Progenitor cell of endocrine pancreas (in vitro differentiated cells): ENCODE measurements at regions not wholly inside any gene's neighbourhood (a gene's known extent, or its start where the extent isn't known, plus 50 kb on each side); places are given as distances from the start of the nearest gene placed in this dataset.

Source experiments
- DNase-seq: peaks from one replicate; pipeline ENCODE4 v3.0.0; 2021; ENCODE audit warnings: low spot score; ENCODE audit not compliant: unreplicated experiment
- H3K27ac Mint-ChIP-seq: 2 replicates; pipeline ENCODE4 v1.8.0; 2021; ENCODE audit warnings: mild to moderate bottlenecking, moderate library complexity, mixed read lengths
- H3K27me3 Mint-ChIP-seq: 2 replicates; pipeline ENCODE4 v1.8.0; 2021; ENCODE audit warnings: mixed read lengths
- H3K36me3 Mint-ChIP-seq: 2 replicates; pipeline ENCODE4 v1.8.0; 2022; ENCODE audit warnings: mixed read lengths; ENCODE audit not compliant: insufficient read depth
- H3K4me1 Mint-ChIP-seq: 2 replicates; pipeline ENCODE4 v1.8.0; 2021; ENCODE audit warnings: low read depth, mixed read lengths
- H3K4me3 Mint-ChIP-seq: 2 replicates; pipeline ENCODE4 v1.8.0; 2021; ENCODE audit warnings: low read depth, mild to moderate bottlenecking, moderate library complexity, mixed read lengths
- H3K9me3 Mint-ChIP-seq: 2 replicates; pipeline ENCODE4 v1.8.0; 2021; ENCODE audit warnings: low read depth, mixed read lengths
- TF ChIP-seq, protein P1 (sequence below): fragments of 200-600 bp; sonication (generic); IDR thresholded peaks from one replicate; pipeline ENCODE4 v1.5.0; 2021; ENCODE audit warnings: antibody characterized with exemption, mild to moderate bottlenecking; ENCODE audit not compliant: unreplicated experiment

DNA sequence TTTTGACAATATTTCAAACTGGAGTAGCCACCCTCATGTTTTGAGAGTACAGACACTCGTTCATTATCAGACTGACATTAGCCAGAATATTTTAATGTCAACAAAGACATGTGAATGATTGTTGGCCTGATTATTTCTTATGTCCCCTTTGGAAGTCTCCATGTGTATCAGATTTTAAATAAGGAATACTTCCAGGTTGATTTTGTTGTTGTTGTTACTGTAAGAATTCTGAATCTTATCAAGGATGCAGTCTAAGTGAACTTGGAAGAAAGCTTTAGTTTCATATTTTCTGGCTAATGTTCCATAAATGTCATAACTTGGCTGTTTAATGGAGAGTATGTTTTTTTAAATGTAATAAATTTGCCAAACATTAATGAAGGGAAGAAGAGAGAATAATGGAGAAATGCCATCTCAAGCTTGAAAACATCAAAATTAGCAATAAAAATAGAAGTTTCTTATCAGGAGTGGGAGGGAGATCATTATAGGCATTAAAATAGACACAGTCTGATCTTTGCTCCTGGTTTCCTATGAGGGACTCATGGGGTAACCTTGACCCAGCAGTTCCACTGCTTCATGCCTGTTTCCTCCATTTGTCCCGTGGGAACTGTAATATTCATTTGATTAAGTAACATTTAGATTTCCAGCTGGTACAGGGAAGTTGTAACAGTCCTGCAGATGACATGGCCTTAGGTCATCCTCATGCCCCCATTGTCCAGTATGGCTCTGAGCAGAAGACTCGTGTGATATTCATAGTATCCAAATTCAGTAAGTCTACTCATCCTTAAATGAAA is 122.4 kb upstream of the KIAA1217 start:
- H3K9me3 Mint-ChIP-seq = no peaks in the 10 kb centered on the region
- no peak overlapping the region for H3K4me3 Mint-ChIP-seq
- H3K36me3 Mint-ChIP-seq = peaks cover 1% of the 10 kb centered on the region
- H3K4me1 Mint-ChIP-seq = peaks cover 5% of the 10 kb centered on the region
- H3K27me3 Mint-ChIP-seq = no peaks in the 10 kb centered on the region
- DNase-seq = no peak
- TF ChIP-seq, protein P1, sequence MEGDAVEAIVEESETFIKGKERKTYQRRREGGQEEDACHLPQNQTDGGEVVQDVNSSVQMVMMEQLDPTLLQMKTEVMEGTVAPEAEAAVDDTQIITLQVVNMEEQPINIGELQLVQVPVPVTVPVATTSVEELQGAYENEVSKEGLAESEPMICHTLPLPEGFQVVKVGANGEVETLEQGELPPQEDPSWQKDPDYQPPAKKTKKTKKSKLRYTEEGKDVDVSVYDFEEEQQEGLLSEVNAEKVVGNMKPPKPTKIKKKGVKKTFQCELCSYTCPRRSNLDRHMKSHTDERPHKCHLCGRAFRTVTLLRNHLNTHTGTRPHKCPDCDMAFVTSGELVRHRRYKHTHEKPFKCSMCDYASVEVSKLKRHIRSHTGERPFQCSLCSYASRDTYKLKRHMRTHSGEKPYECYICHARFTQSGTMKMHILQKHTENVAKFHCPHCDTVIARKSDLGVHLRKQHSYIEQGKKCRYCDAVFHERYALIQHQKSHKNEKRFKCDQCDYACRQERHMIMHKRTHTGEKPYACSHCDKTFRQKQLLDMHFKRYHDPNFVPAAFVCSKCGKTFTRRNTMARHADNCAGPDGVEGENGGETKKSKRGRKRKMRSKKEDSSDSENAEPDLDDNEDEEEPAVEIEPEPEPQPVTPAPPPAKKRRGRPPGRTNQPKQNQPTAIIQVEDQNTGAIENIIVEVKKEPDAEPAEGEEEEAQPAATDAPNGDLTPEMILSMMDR = no peak
- H3K27ac Mint-ChIP-seq = no peak overlapping the region

DNA sequence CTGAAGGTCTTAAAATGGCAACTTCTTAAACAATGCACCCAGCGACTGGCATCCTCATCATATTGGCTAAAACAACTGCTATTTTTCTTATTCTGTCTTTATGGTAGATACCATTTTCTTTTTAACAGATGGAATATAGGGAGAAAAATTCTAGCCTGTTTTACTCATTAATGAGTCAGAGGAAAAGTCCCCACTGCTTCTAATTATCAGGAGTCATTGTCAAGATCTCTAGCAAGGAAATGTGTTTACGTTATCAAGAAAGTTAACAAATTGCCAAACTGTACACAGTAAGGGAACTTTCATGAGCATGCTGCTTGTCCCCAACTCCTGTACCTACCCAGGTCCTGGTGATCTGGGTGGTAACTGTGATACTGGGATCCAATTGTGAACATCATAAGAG is 117.7 kb upstream of the KIAA1217 start:
- Mint-ChIP-seq H3K27ac (no peak overlapping the region), H3K4me1 (peaks cover 5% of the 10 kb centered on the region), H3K27me3 (no peaks in the 10 kb centered on the region), H3K4me3 (no peak overlapping the region), H3K36me3 (peaks cover 6% of the 10 kb centered on the region), H3K9me3 (peaks cover 7% of the 10 kb centered on the region)
- TF ChIP-seq, protein P1 = no peak
- DNase-seq = no peak

DNA sequence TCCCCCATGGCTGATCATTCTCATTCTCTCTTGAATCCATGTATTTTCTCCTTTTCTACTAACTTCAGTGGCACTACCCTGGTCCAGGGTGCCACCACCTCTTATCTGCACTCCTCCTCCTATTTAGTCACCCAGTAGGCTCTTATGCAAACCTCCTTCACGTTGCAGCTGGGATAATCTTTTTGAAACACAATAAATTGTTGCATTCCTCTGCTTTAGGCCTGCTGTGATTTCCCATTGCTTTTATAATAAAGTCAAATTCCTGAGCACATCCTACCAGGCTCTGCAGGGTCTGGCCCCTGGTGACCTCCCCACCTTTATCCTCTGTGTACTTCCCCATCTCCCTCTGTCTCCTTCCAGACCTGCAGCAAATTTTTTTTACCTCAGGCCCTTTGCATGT is 112.7 kb upstream of the KIAA1217 start:
- no peak overlapping the region for H3K4me3 Mint-ChIP-seq
- no peaks in the 10 kb centered on the region for H3K27me3 Mint-ChIP-seq
- peaks cover 5% of the 10 kb centered on the region for H3K36me3 Mint-ChIP-seq
- no peak overlapping the region for H3K27ac Mint-ChIP-seq
- peaks cover 5% of the 10 kb centered on the region for H3K4me1 Mint-ChIP-seq
- H3K9me3 Mint-ChIP-seq = peaks cover 7% of the 10 kb centered on the region
- no peak for DNase-seq
- TF ChIP-seq, protein P1 = no peak

DNA sequence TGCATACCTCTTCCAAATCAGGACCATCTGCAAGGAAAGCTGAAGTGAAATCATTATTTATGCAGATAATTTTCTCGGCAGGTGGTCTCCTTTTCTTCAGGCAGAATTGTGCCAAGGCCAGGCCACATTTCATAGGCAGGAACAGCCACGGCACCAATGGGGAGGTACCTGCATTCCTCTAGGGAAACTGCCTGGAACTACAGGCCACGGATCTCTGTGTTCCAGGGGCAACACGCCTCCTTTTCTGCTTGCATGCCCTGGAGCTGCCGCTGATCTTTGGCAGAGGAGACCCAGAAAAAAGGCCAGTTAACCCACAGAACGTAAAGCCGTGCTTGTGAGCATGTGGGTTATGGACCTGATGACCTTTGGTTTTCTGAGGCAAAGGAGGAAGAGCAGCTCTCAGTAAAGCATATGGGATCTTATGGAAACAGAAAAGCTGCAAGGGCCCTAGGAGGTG is 111.2 kb upstream of the KIAA1217 start:
- TF ChIP-seq, protein P1 = no peak
- peaks cover 4% of the 10 kb centered on the region for H3K4me1 Mint-ChIP-seq
- peaks cover 7% of the 10 kb centered on the region for H3K9me3 Mint-ChIP-seq
- H3K4me3 Mint-ChIP-seq = no peak overlapping the region
- H3K36me3 Mint-ChIP-seq = peaks cover 5% of the 10 kb centered on the region
- no peak for DNase-seq
- H3K27ac Mint-ChIP-seq = no peak overlapping the region
- peaks cover under 1% of the 10 kb centered on the region for H3K27me3 Mint-ChIP-seq

DNA sequence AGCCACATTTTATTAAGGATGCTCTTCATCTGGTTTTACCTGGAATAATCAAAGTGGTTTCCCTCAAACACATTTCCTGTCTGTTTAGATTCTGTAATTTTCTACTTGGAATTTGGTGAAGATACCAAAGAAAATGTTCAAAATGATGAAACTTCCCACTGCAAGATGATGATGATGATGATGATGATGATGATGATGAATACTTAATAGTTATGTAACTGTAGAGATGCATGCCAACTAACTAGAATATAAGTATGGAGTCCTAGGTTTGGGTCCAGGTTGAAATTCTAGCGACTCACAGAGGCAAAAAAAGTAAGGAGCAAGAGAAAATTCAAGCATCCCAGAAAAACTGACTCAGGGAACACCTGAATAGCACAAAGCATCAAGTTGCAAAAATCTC is 104.0 kb upstream of the KIAA1217 start:
- peaks cover 5% of the 10 kb centered on the region for H3K27me3 Mint-ChIP-seq

More for the DNA sequence above, 104.0 kb upstream of the KIAA1217 start:
- no peaks in the 10 kb centered on the region for H3K9me3 Mint-ChIP-seq
- TF ChIP-seq, protein P1 = no peak
- no peaks in the 10 kb centered on the region for H3K36me3 Mint-ChIP-seq
- H3K27ac Mint-ChIP-seq = no peak overlapping the region
- no peak for DNase-seq
- peaks cover 6% of the 10 kb centered on the region for H3K4me1 Mint-ChIP-seq
- H3K4me3 Mint-ChIP-seq = no peak overlapping the region
